B cell (primary cell): ENCODE measurements at regions not wholly inside any gene's neighbourhood (a gene's known extent, or its start where the extent isn't known, plus 50 kb on each side); places are given as distances from the start of the nearest gene placed in this dataset.

ENCODE experiments used
- ATAC-seq: fragments of 200-7000 bp; cut with Tn5 transposase; one replicate; pipeline ENCODE4 v1.10.0; 2021; ENCODE audit warnings: low read depth, mild to moderate bottlenecking, moderate number of reproducible peaks, moderate library complexity
- CTCF ChIA-PET: fragments of 350-600 bp; sonication (Branson Sonifier 250); formaldehyde crosslinking; loops from one replicate; lab custom pipeline; 2021; ENCODE audit warnings: antibody characterized with exemption, inconsistent platforms; lab: Charles Lee
- POLR2A ChIA-PET: fragments of 350-600 bp; sonication (Branson Sonifier 250); formaldehyde crosslinking; loops from one replicate; lab custom pipeline; 2021; ENCODE audit warnings: antibody characterized with exemption; lab: Charles Lee
- DNase-seq: peaks from one replicate; pipeline ENCODE4 v3.0.0; 2013
- H2AFZ ChIP-seq: 2 replicates; pipeline ENCODE4 v1.6.1; 2012; ENCODE audit warnings: mild to moderate bottlenecking, low read depth, low read length; ENCODE audit not compliant: insufficient read depth, poor library complexity, severe bottlenecking
- H3K27ac ChIP-seq, 2 donors: 1 replicate in 1 of 2; 2 replicates in 1 of 2; pipeline ENCODE4 v1.5.1; 2012 to 2013; ENCODE audit warnings: low read length in 2 of 2, mild to moderate bottlenecking in 2 of 2, moderate library complexity in 1 of 2
- H3K27me3 ChIP-seq, 4 experiments: fragments of 200-600 bp in 1 of 4; sonication (generic) in 1 of 4; replicated peaks in 1 of 4; 1 replicate in 2 of 4; 2 replicates in 2 of 4; pipeline versions ENCODE4 v1.6.1 to v1.7.0; 2013 to 2016; ENCODE audit warnings: low read length in 3 of 4, mild to moderate bottlenecking in 2 of 4, mixed read lengths in 1 of 4, moderate library complexity in 1 of 4; ENCODE audit not compliant: insufficient read depth in 4 of 4, control insufficient read depth in 3 of 4; ENCODE audit errors: control extremely low read depth in 1 of 4
- H3K36me3 ChIP-seq, 2 experiments: replicated peaks in 1 of 2; 1 replicate in 1 of 2; 2 replicates in 1 of 2; pipeline versions ENCODE4 v1.6.1 to v1.7.1; 2013; ENCODE audit warnings: low read length in 1 of 2; ENCODE audit not compliant: insufficient read depth in 2 of 2, control insufficient read depth in 1 of 2; ENCODE audit errors: control extremely low read depth in 1 of 2, extremely low read depth in 1 of 2
- H3K4me1 ChIP-seq, 2 donors: fragments of 200-600 bp in 1 of 2; sonication (generic) in 1 of 2; 1 replicate in 1 of 2; 2 replicates in 1 of 2; pipeline versions ENCODE4 v1.5.1 to v1.6.1; 2013 to 2017; ENCODE audit warnings: low read length in 2 of 2; ENCODE audit not compliant: control insufficient read depth in 2 of 2, insufficient read depth in 2 of 2
- H3K4me2 ChIP-seq: replicated peaks from 2 replicates; pipeline ENCODE3; 2012; ENCODE audit warnings: mild to moderate bottlenecking, low read depth, low read length; ENCODE audit not compliant: poor library complexity, severe bottlenecking
- H3K4me3 ChIP-seq, 5 experiments: fragments of 200-600 bp in 1 of 5; sonication (generic) in 1 of 5; 1 replicate in 3 of 5; 2 replicates in 2 of 5; pipeline versions ENCODE4 v1.5.1 to v1.7.0; 2011 to 2016; ENCODE audit warnings: low read length in 4 of 5, mild to moderate bottlenecking in 4 of 5, low read depth in 2 of 5, control low read depth in 1 of 5, moderate library complexity in 1 of 5; ENCODE audit not compliant: insufficient read depth in 1 of 5; ENCODE audit errors: control extremely low read depth in 1 of 5, extremely low read depth in 1 of 5
- H3K79me2 ChIP-seq: fragments of 200-600 bp; sonication (generic); one replicate; pipeline ENCODE4 v1.6.0; 2016; ENCODE audit warnings: low read length; ENCODE audit not compliant: control insufficient read depth, insufficient read depth
- H3K9ac ChIP-seq: fragments of 200-600 bp; sonication (generic); 2 replicates; pipeline ENCODE4 v1.6.1; 2017; ENCODE audit warnings: mild to moderate bottlenecking, low read length, moderate library complexity
- H3K9me3 ChIP-seq, 3 donors: one replicate each; pipeline versions ENCODE4 v1.6.1 to v1.7.1; 2013; ENCODE audit warnings: low read length in 2 of 3; ENCODE audit not compliant: control insufficient read depth in 2 of 3, insufficient read depth in 1 of 3; ENCODE audit errors: control extremely low read depth in 1 of 3
- H4K20me1 ChIP-seq: 2 replicates; pipeline ENCODE4 v1.6.0; 2012; ENCODE audit warnings: mild to moderate bottlenecking, low read length; ENCODE audit not compliant: insufficient read depth, control insufficient read depth, poor library complexity, severe bottlenecking
- H3K27ac Mint-ChIP-seq: one replicate; pipeline ENCODE4 v1.8.0; 2021; ENCODE audit warnings: mixed read lengths
- H3K27me3 Mint-ChIP-seq: one replicate; pipeline ENCODE4 v1.8.0; 2021; ENCODE audit warnings: mixed read lengths
- H3K4me1 Mint-ChIP-seq: one replicate; pipeline ENCODE4 v1.8.0; 2021; ENCODE audit warnings: mixed read lengths
- H3K4me3 Mint-ChIP-seq: one replicate; pipeline ENCODE4 v1.8.0; 2021; ENCODE audit warnings: mixed read lengths
- H3K9me3 Mint-ChIP-seq: one replicate; pipeline ENCODE4 v1.8.0; 2022; ENCODE audit warnings: mixed read lengths; ENCODE audit not compliant: insufficient read depth
- EZH2 ChIP-seq: IDR thresholded peaks from 2 replicates; pipeline ENCODE4 v1.6.1; 2012; ENCODE audit warnings: borderline replicate concordance, low read depth, mild to moderate bottlenecking, moderate library complexity, low read length; ENCODE audit not compliant: insufficient read depth, poor library complexity, severe bottlenecking
- WGBS: methylation state at CpG from one replicate; pipeline ENCODE4 v1.1.5; 2013; ENCODE audit warnings: missing lambda C conversion rate; ENCODE audit not compliant: insufficient coverage; 5-methylcytosine and 5-hydroxymethylcytosine counted together
- intact Hi-C: fragments of 100-400 bp; cut with micrococcal nuclease; formaldehyde crosslinking; loops from one replicate; pipeline ENCODE4 v1.10.0; 2022
- TF ChIP-seq, protein P1 (sequence below): fragments of 200-600 bp; IDR thresholded peaks from one replicate; pipeline ENCODE4 v1.8.0; 2022; ENCODE audit warnings: antibody characterized with exemption, mild to moderate bottlenecking

DNA sequence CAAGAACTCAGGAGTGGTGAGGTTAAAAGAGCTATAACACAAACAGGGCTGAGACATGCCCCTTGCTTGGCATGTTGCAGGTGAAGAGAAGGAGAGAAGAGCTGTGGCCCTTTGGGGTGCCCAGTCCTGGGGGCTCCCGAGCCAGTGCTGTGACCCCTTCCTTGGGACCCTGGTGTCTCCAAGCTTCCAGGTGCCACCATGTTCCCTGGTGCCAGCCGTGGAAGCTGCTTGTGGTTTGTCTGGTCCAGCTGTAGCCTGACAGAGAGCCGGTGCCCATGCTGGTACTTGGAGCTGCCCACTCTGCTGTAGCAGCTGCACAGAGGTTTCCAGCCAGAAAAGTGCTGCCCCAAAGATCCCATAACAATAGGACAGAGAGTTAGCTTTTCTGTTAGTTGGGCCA lies 159.2 kb upstream of the SLC38A2 start:
- no peak overlapping the region for H3K27ac ChIP-seq
- POLR2A ChIA-PET: no interaction called here
- no peak overlapping the region for H3K9ac ChIP-seq
- CTCF ChIA-PET: interaction anchor here (0.6 kb wide), 1 partner anchor 62 kb away, joined by 3 read pairs; no protein-coding TSS in a partner anchor
- no peak overlapping the region for H3K4me2 ChIP-seq
- DNase-seq (no peak), ATAC-seq (no peak)
- H3K4me3 ChIP-seq: no peak overlapping the region
- H3K36me3 ChIP-seq: no peaks in the 10 kb centered on the region
- no peak overlapping the region for H2AFZ ChIP-seq
- Mint-ChIP-seq H3K4me1 (peaks cover 12% of the 10 kb centered on the region), H3K4me3 (no peak overlapping the region), H3K27me3 (no peaks in the 10 kb centered on the region), H3K9me3 (peaks cover 4% of the 10 kb centered on the region), H3K27ac (no peak overlapping the region)
- intact Hi-C loops: no loop called here
- WGBS: 82% methylated on average over 3 of the region's 3 CpGs
- H4K20me1 ChIP-seq: no peaks in the 10 kb centered on the region
- no peaks in the 10 kb centered on the region for H3K27me3 ChIP-seq
- peaks cover 6 to 9% of the 10 kb centered on the region in 2 donors for H3K4me1 ChIP-seq
- no peaks in the 10 kb centered on the region for H3K79me2 ChIP-seq
- TF ChIP-seq EZH2: no peak
- TF ChIP-seq, protein P1, sequence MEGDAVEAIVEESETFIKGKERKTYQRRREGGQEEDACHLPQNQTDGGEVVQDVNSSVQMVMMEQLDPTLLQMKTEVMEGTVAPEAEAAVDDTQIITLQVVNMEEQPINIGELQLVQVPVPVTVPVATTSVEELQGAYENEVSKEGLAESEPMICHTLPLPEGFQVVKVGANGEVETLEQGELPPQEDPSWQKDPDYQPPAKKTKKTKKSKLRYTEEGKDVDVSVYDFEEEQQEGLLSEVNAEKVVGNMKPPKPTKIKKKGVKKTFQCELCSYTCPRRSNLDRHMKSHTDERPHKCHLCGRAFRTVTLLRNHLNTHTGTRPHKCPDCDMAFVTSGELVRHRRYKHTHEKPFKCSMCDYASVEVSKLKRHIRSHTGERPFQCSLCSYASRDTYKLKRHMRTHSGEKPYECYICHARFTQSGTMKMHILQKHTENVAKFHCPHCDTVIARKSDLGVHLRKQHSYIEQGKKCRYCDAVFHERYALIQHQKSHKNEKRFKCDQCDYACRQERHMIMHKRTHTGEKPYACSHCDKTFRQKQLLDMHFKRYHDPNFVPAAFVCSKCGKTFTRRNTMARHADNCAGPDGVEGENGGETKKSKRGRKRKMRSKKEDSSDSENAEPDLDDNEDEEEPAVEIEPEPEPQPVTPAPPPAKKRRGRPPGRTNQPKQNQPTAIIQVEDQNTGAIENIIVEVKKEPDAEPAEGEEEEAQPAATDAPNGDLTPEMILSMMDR: no peak
- peaks cover 1 to 20% (median 13%) of the 10 kb centered on the region in 3 donors for H3K9me3 ChIP-seq

DNA sequence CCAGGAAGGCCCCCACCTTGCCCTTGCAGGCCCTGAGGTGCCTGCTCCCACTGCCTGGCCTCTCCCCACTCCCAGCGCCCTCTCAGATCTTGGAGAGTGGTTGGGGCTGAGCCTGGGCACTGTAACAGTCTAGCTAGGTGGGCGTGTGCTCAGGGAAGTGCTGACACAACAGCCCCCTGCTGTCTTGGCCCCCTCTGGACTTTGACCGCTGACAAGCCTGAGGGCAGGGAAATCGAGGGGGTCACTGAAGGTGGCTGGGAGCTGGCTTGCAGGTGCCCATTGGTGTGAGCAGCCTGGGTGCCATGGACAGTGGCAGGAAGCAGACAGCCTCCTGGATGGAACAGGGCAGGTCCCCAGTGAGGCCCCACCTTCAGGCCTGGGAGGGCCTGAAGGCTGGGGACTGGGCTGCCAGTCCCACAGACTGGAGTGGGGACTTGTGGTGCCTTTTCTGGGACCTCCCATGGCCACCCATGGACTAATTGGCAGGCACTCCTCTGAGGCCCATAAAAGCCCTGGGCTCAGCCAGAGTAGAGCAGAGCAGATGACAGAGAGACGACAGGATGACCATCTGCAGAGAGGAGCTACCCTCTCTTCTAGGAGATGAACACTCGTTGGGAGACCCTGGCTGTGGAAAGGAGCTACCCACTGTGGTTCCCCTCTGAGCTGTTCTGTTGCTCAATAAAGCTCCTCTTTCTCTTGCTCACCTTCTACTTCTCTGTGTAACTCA lies 158.6 kb upstream of the SLC38A2 start:
- intact Hi-C loops: no loop called here
- 98% methylated on average over 5 of the region's 6 CpGs for WGBS
- no peak overlapping the region for H3K4me3 Mint-ChIP-seq
- no peak overlapping the region for H3K4me3 ChIP-seq
- peaks cover 4% of the 10 kb centered on the region for H3K9me3 Mint-ChIP-seq
- no peak overlapping the region for H3K27ac Mint-ChIP-seq
- no peak for DNase-seq
- peaks cover 5% of the 10 kb centered on the region in 2 donors for H3K4me1 ChIP-seq
- no peak overlapping the region for H3K27ac ChIP-seq
- ChIA-PET POLR2A (no interaction called here), CTCF (interaction anchor here (0.6 kb wide), 1 partner anchor 62 kb away, joined by 3 read pairs; no protein-coding TSS in a partner anchor)
- H3K27me3 ChIP-seq: no peaks in the 10 kb centered on the region
- H3K79me2 ChIP-seq: no peaks in the 10 kb centered on the region
- H3K9ac ChIP-seq: no peak overlapping the region
- no peak for TF ChIP-seq EZH2
- TF ChIP-seq, protein P1: no peak
- peaks cover 7% of the 10 kb centered on the region for H3K4me1 Mint-ChIP-seq
- H2AFZ ChIP-seq: no peak overlapping the region
- H4K20me1 ChIP-seq: no peaks in the 10 kb centered on the region
- H3K27me3 Mint-ChIP-seq: no peaks in the 10 kb centered on the region
- ATAC-seq: no peak
- no peaks in the 10 kb centered on the region for H3K36me3 ChIP-seq
- H3K9me3 ChIP-seq: peaks cover 1 to 20% (median 13%) of the 10 kb centered on the region in 3 donors
- H3K4me2 ChIP-seq: no peak overlapping the region
